ENCODE measurements at regions not wholly inside any gene's neighbourhood (a gene's known extent, or its start where the extent isn't known, plus 50 kb on each side); places are given as distances from the start of the nearest gene placed in this dataset.

DNA sequence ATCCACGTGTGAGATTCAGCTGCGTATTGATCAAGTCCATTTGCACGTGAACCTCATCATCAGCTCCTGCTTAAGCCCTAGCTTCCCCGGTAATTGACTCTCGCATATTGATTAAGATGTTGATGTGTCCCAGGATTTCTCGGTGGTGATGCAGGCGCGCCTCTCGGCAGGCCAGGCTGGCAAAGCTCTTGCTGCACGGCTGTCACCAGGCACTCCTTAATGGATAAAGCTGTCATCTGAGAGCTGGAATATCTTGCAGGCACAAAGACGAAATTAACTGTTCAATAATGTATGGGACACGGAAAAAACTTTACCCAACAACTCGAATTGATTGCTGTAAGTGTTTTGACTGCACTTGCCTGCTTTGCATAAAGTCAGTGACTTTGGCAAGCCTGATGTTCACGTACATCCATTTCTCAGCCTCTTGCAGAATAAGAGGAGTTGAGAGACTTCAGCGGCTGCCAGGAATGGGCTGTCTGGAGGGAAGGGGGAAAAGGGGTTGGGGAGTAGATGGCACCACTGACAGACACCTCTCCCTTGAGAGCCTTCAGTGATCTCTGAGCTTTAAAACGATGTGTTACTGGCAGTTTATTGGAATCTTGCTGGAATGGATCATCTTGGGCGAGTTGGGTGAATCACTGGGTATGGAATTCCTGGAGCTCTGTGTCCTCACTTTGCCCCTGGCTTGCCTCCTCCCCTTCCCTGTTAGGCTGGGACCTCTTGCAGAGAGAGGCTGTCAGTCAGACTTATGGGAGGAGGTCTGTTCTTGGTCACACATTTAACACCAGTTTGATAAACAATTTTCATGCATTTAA, 650.3 kb downstream of the CCDC171 start:
- DNase-seq (ENCODE audit: extremely low spot score) = no peak
- POLR2A ChIA-PET = no interaction called here

DNA sequence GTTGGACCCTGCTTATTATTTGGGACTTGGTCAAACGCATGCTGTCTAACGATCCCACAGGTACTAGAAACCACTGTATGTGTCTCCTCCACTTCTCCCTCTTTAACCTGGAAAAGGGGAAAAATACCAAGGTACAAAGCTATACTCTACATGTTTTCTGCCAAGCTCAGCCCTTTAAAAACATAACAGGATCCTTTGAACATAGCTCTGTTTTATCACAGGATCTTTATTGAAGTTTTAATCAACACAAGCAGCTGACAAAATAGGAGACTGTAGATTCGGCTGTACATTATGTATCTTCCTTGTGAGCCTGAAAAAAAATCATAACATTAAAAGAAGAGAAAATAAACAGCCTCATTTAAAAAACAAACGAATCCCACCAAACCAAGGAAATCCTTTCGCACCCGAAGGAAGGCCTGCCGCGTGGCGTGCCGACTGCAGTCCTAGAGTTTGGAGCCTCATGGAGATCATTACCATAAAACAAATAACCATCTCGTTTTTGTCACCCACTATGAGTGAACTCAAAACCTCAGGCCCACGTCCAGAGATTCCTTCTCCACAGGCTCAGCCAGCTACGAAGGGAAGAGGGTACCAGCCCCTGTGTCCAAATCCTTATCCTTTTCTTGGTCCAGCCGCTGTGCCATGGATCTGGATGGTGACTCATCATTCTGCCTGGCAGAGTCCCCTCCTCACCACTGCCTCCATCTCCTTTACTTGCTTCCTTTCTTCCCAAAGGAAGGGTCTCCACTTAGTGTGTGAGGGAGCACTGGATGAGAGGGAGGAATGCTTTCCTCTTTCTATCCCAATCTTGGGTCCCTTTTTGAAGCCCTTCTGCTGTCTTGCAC, 651.1 kb downstream of the CCDC171 start:
- ChIA-PET POLR2A (no interaction called here), CTCF (interaction anchor here (0.9 to 1.4 kb wide), 2 partner anchors 12 to 110 kb away, joined by 3 to 4 read pairs; no protein-coding TSS in a partner anchor)
- no peak for TF ChIP-seq CTCF (IDR thresholded peaks at IDR 0.05; ENCODE audit: control extremely low read depth, extremely low read depth, low read depth, missing control alignments)
- no peak for DNase-seq (ENCODE audit: extremely low spot score)

More for the DNA sequence above, 650.3 kb downstream of the CCDC171 start:
- CTCF ChIA-PET = interaction anchor here (0.9 to 1.4 kb wide), 2 partner anchors 12 to 111 kb away, joined by 3 to 4 read pairs; no protein-coding TSS in a partner anchor
- TF ChIP-seq CTCF (IDR thresholded peaks at IDR 0.05; ENCODE audit: control extremely low read depth, extremely low read depth, low read depth, missing control alignments) = no peak

DNA sequence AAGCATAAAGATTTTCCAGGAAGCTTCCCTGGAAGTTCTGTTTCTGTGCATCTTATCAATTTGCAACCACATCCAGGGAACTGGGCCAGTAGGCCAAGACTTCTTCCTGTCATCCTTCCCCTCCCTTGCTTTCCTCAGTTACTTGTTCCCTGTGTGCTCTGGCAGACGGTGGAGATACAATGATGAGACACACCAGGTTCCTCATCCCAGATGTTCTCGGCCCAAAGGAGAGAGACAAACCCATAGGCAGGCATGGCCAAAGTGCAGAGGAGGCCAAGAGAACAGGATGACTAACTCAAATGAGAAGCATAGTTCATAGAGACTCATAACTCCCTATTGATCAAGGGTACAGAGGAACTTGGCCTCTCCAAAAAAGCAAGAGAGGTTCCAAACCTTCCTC, 652.6 kb downstream of the CCDC171 start:
- DNase-seq (ENCODE audit: extremely low spot score) = no peak
- TF ChIP-seq CTCF (IDR thresholded peaks at IDR 0.05; ENCODE audit: control extremely low read depth, extremely low read depth, low read depth, missing control alignments) = no peak
- ChIA-PET POLR2A (no interaction called here), CTCF (no interaction called here)

GRCh38 chr9:16206518-16206917, 653.7 kb downstream of the CCDC171 start:
- TF ChIP-seq CTCF (IDR thresholded peaks at IDR 0.05; ENCODE audit: control extremely low read depth, extremely low read depth, low read depth, missing control alignments) = no peak
- DNase-seq (ENCODE audit: extremely low spot score) = no peak
- ChIA-PET POLR2A (no interaction called here), CTCF (no interaction called here)

DNA sequence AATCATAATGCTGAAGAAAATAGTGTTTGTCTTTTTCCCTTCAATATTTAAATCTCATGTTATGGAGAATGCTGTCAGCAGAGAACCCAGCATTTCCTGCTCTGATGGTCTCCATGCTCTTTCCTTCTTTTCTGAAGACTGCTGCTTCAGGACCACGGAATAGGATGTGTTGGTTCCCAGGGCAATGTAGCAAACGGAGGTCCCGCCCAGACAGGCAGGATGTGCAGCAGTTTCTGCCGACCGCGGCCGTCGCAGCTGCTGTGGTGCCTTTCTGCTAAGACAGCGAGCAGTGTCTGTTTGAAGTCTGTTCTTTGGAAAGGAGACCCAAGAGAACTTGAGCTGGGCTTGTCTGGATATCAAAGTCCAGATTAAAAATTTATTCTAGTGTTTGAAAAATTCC, 654.3 kb downstream of the CCDC171 start:
- no peak for TF ChIP-seq CTCF (IDR thresholded peaks at IDR 0.05; ENCODE audit: control extremely low read depth, extremely low read depth, low read depth, missing control alignments)
- ChIA-PET CTCF (no interaction called here), POLR2A (no interaction called here)
- DNase-seq (ENCODE audit: extremely low spot score) = no peak

DNA sequence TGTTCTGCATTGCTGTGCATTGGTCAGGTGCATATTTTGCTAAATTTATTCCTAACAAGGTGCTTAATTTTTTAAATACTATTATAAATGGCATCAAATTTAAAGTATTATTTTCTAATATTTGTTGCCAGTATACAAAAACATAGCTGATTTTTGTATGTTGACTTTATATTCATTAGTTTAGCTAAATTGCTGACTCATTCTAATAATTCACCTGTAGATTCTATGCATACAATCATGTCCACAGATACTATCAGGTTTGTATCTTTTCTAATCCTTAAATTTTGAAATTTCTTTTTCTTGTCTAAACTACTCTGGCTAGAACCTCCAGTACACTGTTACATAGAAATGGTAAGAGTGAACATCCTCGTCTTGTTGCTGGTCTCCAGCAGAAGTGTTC, 657.6 kb downstream of the CCDC171 start:
- CTCF ChIA-PET = no interaction called here
- POLR2A ChIA-PET = no interaction called here
- TF ChIP-seq CTCF (IDR thresholded peaks at IDR 0.05; ENCODE audit: control extremely low read depth, extremely low read depth, low read depth, missing control alignments) = no peak
- no peak for DNase-seq (ENCODE audit: extremely low spot score)

Measured in GM10248 (cell line).